ENCODE measurements at regions not wholly inside any gene's neighbourhood (a gene's known extent, or its start where the extent isn't known, plus 50 kb on each side); places are given as distances from the start of the nearest gene placed in this dataset.

GRCh38 chr14:101069666-101070362 lies 166.3 kb upstream of the RTL1 start:
- WGBS, 2 donors, result 91 to 93% methylated on average over 11 of the region's 11 CpGs
- peak in 1 of 2 donors; percentile 67 for DNase-seq (ENCODE audit: low spot score in 2 of 2)
- TF ChIP-seq CTCF (IDR thresholded peaks at IDR 0.05) (no peak), POLR2A (IDR thresholded peaks at IDR 0.05) (no peak)
- no peak overlapping the region for H3K4me3 ChIP-seq (ENCODE audit: low read depth, poor library complexity, severe bottlenecking)
- intact Hi-C loops (cut with DNase I; ENCODE audit: low total_unique reads), result no loop called here

- DNase-seq (ENCODE audit: low spot score in 2 of 2), result no peak
- TF ChIP-seq CTCF (IDR thresholded peaks at IDR 0.05), result no peak
- no peak for TF ChIP-seq POLR2A (IDR thresholded peaks at IDR 0.05)
- WGBS, 2 donors, result 86 to 88% methylated on average over 10 to 16 of the region's 16 CpGs
- intact Hi-C loops (cut with DNase I; ENCODE audit: low total_unique reads), result no loop called here
- no peak overlapping the region for H3K4me3 ChIP-seq (ENCODE audit: low read depth, poor library complexity, severe bottlenecking)
Measured at GRCh38 chr14:101070540-101071492, 167.3 kb upstream of the RTL1 start.

GRCh38 chr14:101071493-101071906 lies 168.0 kb upstream of the RTL1 start:
- DNase-seq (ENCODE audit: low spot score in 2 of 2), result no peak
- TF ChIP-seq POLR2A (IDR thresholded peaks at IDR 0.05) (no peak), CTCF (IDR thresholded peaks at IDR 0.05) (no peak)
- no peak overlapping the region for H3K4me3 ChIP-seq (ENCODE audit: low read depth, poor library complexity, severe bottlenecking)
- 65 to 72% methylated on average over 12 of the region's 12 CpGs for WGBS, 2 donors
- intact Hi-C loops (cut with DNase I; ENCODE audit: low total_unique reads), result no loop called here

- H3K4me3 ChIP-seq (ENCODE audit: low read depth, poor library complexity, severe bottlenecking), result no peak overlapping the region
- DNase-seq (ENCODE audit: low spot score in 2 of 2), result no peak
- TF ChIP-seq POLR2A (IDR thresholded peaks at IDR 0.05) (no peak), CTCF (IDR thresholded peaks at IDR 0.05) (no peak)
- WGBS, 2 donors, result 79 to 83% methylated on average over 10 of the region's 10 CpGs
- intact Hi-C loops (cut with DNase I; ENCODE audit: low total_unique reads), result no loop called here
Measured at GRCh38 chr14:101072070-101072469, 168.5 kb upstream of the RTL1 start.

- TF ChIP-seq POLR2A (IDR thresholded peaks at IDR 0.05) (no peak), CTCF (IDR thresholded peaks at IDR 0.05) (no peak)
Measured at GRCh38 chr14:101072531-101072930, 169.0 kb upstream of the RTL1 start.

More at GRCh38 chr14:101072531-101072930, 169.0 kb upstream of the RTL1 start:
- DNase-seq (ENCODE audit: low spot score in 2 of 2), result peak in 1 of 2 donors; percentile 77
- no peak overlapping the region for H3K4me3 ChIP-seq (ENCODE audit: low read depth, poor library complexity, severe bottlenecking)
- 78 to 80% methylated on average over 16 of the region's 16 CpGs for WGBS, 2 donors
- intact Hi-C loops (cut with DNase I; ENCODE audit: low total_unique reads), result no loop called here
